DND-41 (cell line): ENCODE measurements at regions not wholly inside any gene's neighbourhood (a gene's known extent, or its start where the extent isn't known, plus 50 kb on each side); places are given as distances from the start of the nearest gene placed in this dataset.

Source experiments
- EZH2 ChIP-seq: IDR thresholded peaks from 3 replicates; pipeline ENCODE4 v1.6.1; 2012; ENCODE audit warnings: borderline replicate concordance, low read depth, mild to moderate bottlenecking, moderate library complexity, low read length, inconsistent platforms; ENCODE audit not compliant: severe bottlenecking
- TF ChIP-seq, protein P1 (sequence below): IDR thresholded peaks from 2 replicates; pipeline ENCODE4 v1.5.1; 2012; ENCODE audit warnings: borderline replicate concordance, low read length, moderate library complexity, mild to moderate bottlenecking; ENCODE audit not compliant: poor library complexity, severe bottlenecking; ENCODE audit errors: extremely low read depth

DNA sequence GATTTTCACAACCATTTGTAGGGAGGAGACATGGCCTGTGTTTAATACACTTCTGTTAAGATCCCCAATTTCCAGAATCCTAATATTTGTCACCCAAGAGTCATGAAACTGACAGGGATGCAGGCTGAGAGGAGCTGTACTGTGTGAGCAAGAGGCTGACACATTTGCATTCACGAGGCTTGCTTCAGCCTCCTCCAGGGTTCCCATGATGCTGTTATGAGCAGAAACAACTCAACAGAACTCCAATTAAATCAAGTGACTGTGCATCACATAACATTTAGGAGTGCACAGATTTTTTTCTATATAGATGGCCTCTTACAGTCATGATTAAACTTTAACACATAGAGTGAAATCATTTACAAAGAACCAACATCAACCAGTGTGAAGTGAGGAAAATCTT, 292.3 kb upstream of the STT3B start:
- TF ChIP-seq, protein P1, sequence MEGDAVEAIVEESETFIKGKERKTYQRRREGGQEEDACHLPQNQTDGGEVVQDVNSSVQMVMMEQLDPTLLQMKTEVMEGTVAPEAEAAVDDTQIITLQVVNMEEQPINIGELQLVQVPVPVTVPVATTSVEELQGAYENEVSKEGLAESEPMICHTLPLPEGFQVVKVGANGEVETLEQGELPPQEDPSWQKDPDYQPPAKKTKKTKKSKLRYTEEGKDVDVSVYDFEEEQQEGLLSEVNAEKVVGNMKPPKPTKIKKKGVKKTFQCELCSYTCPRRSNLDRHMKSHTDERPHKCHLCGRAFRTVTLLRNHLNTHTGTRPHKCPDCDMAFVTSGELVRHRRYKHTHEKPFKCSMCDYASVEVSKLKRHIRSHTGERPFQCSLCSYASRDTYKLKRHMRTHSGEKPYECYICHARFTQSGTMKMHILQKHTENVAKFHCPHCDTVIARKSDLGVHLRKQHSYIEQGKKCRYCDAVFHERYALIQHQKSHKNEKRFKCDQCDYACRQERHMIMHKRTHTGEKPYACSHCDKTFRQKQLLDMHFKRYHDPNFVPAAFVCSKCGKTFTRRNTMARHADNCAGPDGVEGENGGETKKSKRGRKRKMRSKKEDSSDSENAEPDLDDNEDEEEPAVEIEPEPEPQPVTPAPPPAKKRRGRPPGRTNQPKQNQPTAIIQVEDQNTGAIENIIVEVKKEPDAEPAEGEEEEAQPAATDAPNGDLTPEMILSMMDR, result no peak
- TF ChIP-seq EZH2, result no peak
